ENCODE measurements at regions not wholly inside any gene's neighbourhood (a gene's known extent, or its start where the extent isn't known, plus 50 kb on each side); places are given as distances from the start of the nearest gene placed in this dataset.

- TF ChIP-seq POLR2AphosphoS5 (IDR thresholded peaks at IDR 0.05; ENCODE audit: low read depth, low read length), result no peak
- TF ChIP-seq POLR2A (IDR thresholded peaks at IDR 0.05; ENCODE audit: low read depth, low read length), result no peak
- TF ChIP-seq TAF1 (IDR thresholded peaks at IDR 0.05; ENCODE audit: low read depth, low read length), result no peak
- TF ChIP-seq POU2F2 (IDR thresholded peaks at IDR 0.05; ENCODE audit: low read depth, low read length), result no peak
- no peak for TF ChIP-seq SPI1 (IDR thresholded peaks at IDR 0.05; ENCODE audit: low read depth, low read length)
- TF ChIP-seq PAX5 (IDR thresholded peaks at IDR 0.05; ENCODE audit: insufficient read depth, low read length, severe bottlenecking), result no peak
Observed at GRCh38 chr13:59197397-59197796, 966.3 kb downstream of the DIAPH3 start.

Measured in GM12891 (cell line).